Stomach (tissue), 4 donors: ENCODE measurements at regions not wholly inside any gene's neighbourhood (a gene's known extent, or its start where the extent isn't known, plus 50 kb on each side); places are given as distances from the start of the nearest gene placed in this dataset.

Experiments used
- CTCF ChIP-seq, 7 experiments: fragments of 450-650 bp in 4 of 7; fragments of 200-600 bp in 3 of 7; sonication (generic) in 3 of 7; IDR thresholded peaks; one replicate each; pipeline ENCODE4 v1.5.1; 2016 to 2019; ENCODE audit warnings: antibody characterized with exemption in 7 of 7, control low read depth in 2 of 7, mild to moderate bottlenecking in 1 of 7
- EP300 ChIP-seq: sonication (generic); formaldehyde crosslinking; IDR thresholded peaks from one replicate; pipeline ENCODE4 v1.6.1; 2017; ENCODE audit warnings: antibody characterized with exemption
- POLR2A ChIP-seq, 4 donors: fragments of 450-650 bp; IDR thresholded peaks; one replicate each; pipeline ENCODE4 v1.6.1; 2016; ENCODE audit warnings: antibody characterized with exemption in 4 of 4, control low read depth in 2 of 4, mild to moderate bottlenecking in 1 of 4, moderate library complexity in 1 of 4
- POLR2AphosphoS5 ChIP-seq, 3 donors: sonication (generic); formaldehyde crosslinking; IDR thresholded peaks; one replicate each; pipeline ENCODE4 v1.6.1; 2016; ENCODE audit warnings: antibody characterized with exemption in 3 of 3

GRCh38 chr5:82418608-82418950 lies 140.4 kb upstream of the RPS23 start:
- no peak for TF ChIP-seq CTCF (IDR thresholded peaks at IDR 0.05)
- TF ChIP-seq POLR2AphosphoS5 (IDR thresholded peaks at IDR 0.05): no peak
- no peak for TF ChIP-seq EP300
- TF ChIP-seq POLR2A (IDR thresholded peaks at IDR 0.05): no peak
